ENCODE measurements at regions not wholly inside any gene's neighbourhood (a gene's known extent, or its start where the extent isn't known, plus 50 kb on each side); places are given as distances from the start of the nearest gene placed in this dataset.

DNA sequence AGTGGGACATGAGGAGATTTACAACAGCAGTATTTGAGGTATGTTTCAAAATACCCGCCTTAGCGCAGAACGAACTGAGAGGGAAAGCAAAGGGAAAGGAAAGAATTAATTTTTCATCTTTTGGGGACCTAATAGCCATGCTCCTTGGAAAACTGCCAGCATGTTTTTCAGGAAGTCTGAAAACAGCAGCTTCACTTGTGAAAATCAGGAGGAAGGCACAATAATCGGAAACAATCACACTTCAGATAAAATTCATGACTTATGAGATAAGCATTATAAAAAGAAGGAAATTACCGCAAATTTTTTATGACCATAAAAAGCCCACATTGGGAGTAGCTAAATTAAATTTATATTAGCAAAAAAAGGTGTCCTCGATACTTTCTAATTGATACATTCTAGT lies 541.1 kb downstream of the HAO1 start:
- H3K4me3 ChIP-seq (ENCODE audit: low read depth, low read length) = no peak overlapping the region
- TF ChIP-seq CTCF (IDR thresholded peaks at IDR 0.05; ENCODE audit: insufficient read depth, low read depth, low read length) = no peak
- no peak for DNase-seq (ENCODE audit: low read depth)

GRCh38 chr20:7399575-7399974 lies 540.7 kb downstream of the HAO1 start:
- TF ChIP-seq CTCF (IDR thresholded peaks at IDR 0.05; ENCODE audit: insufficient read depth, low read depth, low read length) = no peak
- H3K4me3 ChIP-seq (ENCODE audit: low read depth, low read length) = no peak overlapping the region
- DNase-seq (ENCODE audit: low read depth) = no peak

DNA sequence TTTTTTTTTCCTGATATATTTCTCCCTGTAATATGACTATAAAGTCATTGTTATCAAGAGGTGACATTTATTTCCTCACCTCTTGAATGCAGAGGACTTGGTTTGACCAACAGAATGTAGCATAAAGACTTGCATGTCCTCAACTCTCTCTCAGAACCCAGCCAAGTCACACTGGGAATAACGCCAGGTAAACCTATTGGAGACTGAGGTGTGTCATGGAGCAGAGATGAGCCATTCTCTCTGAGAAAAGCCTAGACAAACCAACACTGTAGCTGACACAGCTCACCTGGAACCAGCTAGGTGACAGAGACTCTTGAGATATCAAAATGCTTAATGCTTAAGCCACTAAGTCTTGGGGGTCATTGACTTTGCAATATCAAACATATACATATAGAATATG lies 533.6 kb downstream of the HAO1 start:
- H3K4me3 ChIP-seq (ENCODE audit: low read depth, low read length) = no peak overlapping the region
- DNase-seq (ENCODE audit: low read depth) = no peak
- no peak for TF ChIP-seq CTCF (IDR thresholded peaks at IDR 0.05; ENCODE audit: insufficient read depth, low read depth, low read length)

- no peak for DNase-seq (ENCODE audit: low read depth)
- H3K4me3 ChIP-seq (ENCODE audit: low read depth, low read length) = no peak overlapping the region
- no peak for TF ChIP-seq CTCF (IDR thresholded peaks at IDR 0.05; ENCODE audit: insufficient read depth, low read depth, low read length)
Observed at GRCh38 chr20:7410150-7410549, 530.1 kb downstream of the HAO1 start.

DNA sequence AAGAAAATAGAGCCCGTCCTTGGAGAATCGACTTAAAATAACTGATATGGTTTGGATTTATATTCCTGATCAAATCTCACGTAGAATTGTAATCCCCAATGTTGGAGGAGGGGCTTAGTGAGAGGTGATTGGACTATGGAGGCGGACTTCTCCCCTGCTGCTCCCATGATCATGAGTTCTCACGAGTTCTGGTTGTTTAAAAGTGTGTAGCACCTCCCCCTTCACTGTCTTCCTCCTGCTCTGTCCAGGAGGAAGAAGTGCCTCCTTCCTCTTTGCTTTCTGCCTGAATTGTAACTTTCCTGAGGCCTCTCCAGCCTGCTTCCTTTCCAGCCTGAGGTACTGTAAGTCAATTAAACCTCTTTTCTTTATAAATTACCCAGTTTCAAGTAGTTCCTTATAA lies 529.2 kb downstream of the HAO1 start:
- DNase-seq (ENCODE audit: low read depth) = no peak
- no peak overlapping the region for H3K4me3 ChIP-seq (ENCODE audit: low read depth, low read length)
- no peak for TF ChIP-seq CTCF (IDR thresholded peaks at IDR 0.05; ENCODE audit: insufficient read depth, low read depth, low read length)

GRCh38 chr20:7415427-7415826 lies 524.8 kb downstream of the HAO1 start:
- no peak for DNase-seq (ENCODE audit: low read depth)
- TF ChIP-seq CTCF (IDR thresholded peaks at IDR 0.05; ENCODE audit: insufficient read depth, low read depth, low read length) = no peak

DNA sequence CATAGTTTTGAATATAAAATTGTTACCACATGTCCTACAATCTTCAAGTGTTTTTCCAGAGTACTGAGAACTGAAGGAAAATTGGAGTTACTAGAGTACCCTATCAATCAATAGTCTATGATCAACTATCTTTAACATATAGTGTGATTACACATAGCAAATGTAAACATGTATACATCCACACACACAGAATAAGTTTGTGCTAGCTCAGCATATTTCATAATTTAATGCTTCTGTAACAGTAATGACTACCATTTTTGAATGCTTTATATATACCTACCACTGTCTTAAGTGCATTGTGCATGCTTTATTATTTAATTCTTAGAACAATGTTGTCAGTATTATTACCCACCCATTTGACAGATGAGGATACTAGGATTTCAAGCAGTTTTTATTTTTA lies 523.9 kb downstream of the HAO1 start:
- H3K4me3 ChIP-seq (ENCODE audit: low read depth, low read length) = no peak overlapping the region
- no peak for TF ChIP-seq CTCF (IDR thresholded peaks at IDR 0.05; ENCODE audit: insufficient read depth, low read depth, low read length)
- DNase-seq (ENCODE audit: low read depth) = no peak

More at GRCh38 chr20:7415427-7415826, 524.8 kb downstream of the HAO1 start:
- H3K4me3 ChIP-seq (ENCODE audit: low read depth, low read length) = no peak overlapping the region
